ENCODE measurements at regions not wholly inside any gene's neighbourhood (a gene's known extent, or its start where the extent isn't known, plus 50 kb on each side); places are given as distances from the start of the nearest gene placed in this dataset.
"Not testable (repeated sequence)": the region's sequence is repeated elsewhere in the genome, so short reads cannot be mapped to it uniquely, and the experiment has no call there.

GRCh38 chr1:90274376-90274775, 279.5 kb downstream of the ZNF326 start:
- DNase-seq: no peak

GRCh38 chr1:90273241-90273774, 278.4 kb downstream of the ZNF326 start:
- no peak for DNase-seq

GRCh38 chr1:90262791-90263190, 267.9 kb downstream of the ZNF326 start:
- no peak for DNase-seq

- no peak for DNase-seq
Measured at GRCh38 chr1:90262286-90262685, 267.4 kb downstream of the ZNF326 start.

GRCh38 chr1:90246069-90246468, 251.2 kb downstream of the ZNF326 start:
- DNase-seq: no peak

GRCh38 chr1:90236493-90236892, 241.6 kb downstream of the ZNF326 start:
- no peak for DNase-seq

GRCh38 chr1:90223401-90223800, 228.5 kb downstream of the ZNF326 start:
- DNase-seq: no peak

GRCh38 chr1:90220941-90221693, 226.2 kb downstream of the ZNF326 start:
- no peak for DNase-seq

GRCh38 chr1:90220496-90220895, 225.6 kb downstream of the ZNF326 start:
- DNase-seq: no peak

GRCh38 chr1:90219166-90219871, 224.4 kb downstream of the ZNF326 start:
- DNase-seq: not testable (repeated sequence)

GRCh38 chr1:90210633-90211491, 216.0 kb downstream of the ZNF326 start:
- no peak for DNase-seq

- no peak for DNase-seq
Measured at GRCh38 chr1:90208949-90209348, 214.0 kb downstream of the ZNF326 start.

GRCh38 chr1:90206260-90206659, 211.3 kb downstream of the ZNF326 start:
- no peak for DNase-seq

GRCh38 chr1:90204780-90205179, 209.9 kb downstream of the ZNF326 start:
- DNase-seq: no peak

GRCh38 chr1:90204023-90204590, 209.2 kb downstream of the ZNF326 start:
- DNase-seq: no peak

GRCh38 chr1:90201467-90202358, 206.8 kb downstream of the ZNF326 start:
- DNase-seq: no peak

GRCh38 chr1:90200646-90201205, 205.8 kb downstream of the ZNF326 start:
- no peak for DNase-seq

GRCh38 chr1:90198616-90199332, 203.9 kb downstream of the ZNF326 start:
- DNase-seq: no peak

- DNase-seq: no peak
Measured at GRCh38 chr1:90193116-90193515, 198.2 kb downstream of the ZNF326 start.

GRCh38 chr1:90192408-90192807, 197.5 kb downstream of the ZNF326 start:
- no peak for DNase-seq

- DNase-seq: no peak
Measured at GRCh38 chr1:90190523-90190922, 195.6 kb downstream of the ZNF326 start.

Measured in NCI-H187 (cell line).